ENCODE measurements at regions not wholly inside any gene's neighbourhood (a gene's known extent, or its start where the extent isn't known, plus 50 kb on each side); places are given as distances from the start of the nearest gene placed in this dataset.

DNA sequence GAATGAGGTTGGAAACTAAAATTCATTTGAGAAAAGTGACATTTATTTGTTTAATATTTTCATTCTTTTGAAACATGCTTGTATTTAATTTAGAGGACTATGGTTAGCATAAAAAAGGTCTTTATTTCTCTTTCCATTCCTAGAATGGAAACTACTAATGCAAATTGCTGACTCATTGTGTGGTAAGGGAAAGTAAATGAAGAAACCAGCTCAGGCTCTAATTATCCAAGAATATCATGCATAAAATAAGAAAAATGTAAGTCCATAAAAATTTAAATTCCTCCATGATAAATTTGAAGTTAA is 777.0 kb upstream of the SLITRK1 start:
- H4K20me1 ChIP-seq (ENCODE audit: insufficient read depth, low read depth, low read length), result no peaks in the 10 kb centered on the region
- H3K9me3 ChIP-seq (ENCODE audit: low read length), result no peaks in the 10 kb centered on the region
- H3K27ac ChIP-seq (ENCODE audit: low read length), result no peak overlapping the region
- H3K79me2 ChIP-seq (ENCODE audit: low read length), result no peaks in the 10 kb centered on the region
- H3K4me2 ChIP-seq (ENCODE audit: low read depth, low read length, poor library complexity, severe bottlenecking), result no peak overlapping the region
- H3K36me3 ChIP-seq (ENCODE audit: insufficient read depth, low read length), result no peaks in the 10 kb centered on the region
- H2AFZ ChIP-seq (ENCODE audit: low read length), result no peak overlapping the region
- no peaks in the 10 kb centered on the region for H3K9me2 ChIP-seq (replicated peaks; ENCODE audit: insufficient read depth, low read length)
- H3K4me3 ChIP-seq (ENCODE audit: low read length), result no peak overlapping the region
- no peak overlapping the region for H3K9ac ChIP-seq (ENCODE audit: low read length)
- no peaks in the 10 kb centered on the region for H3K27me3 ChIP-seq (ENCODE audit: low read length)
- no peaks in the 10 kb centered on the region for H3K4me1 ChIP-seq (ENCODE audit: low read length)
- no peak for DNase-seq

DNA sequence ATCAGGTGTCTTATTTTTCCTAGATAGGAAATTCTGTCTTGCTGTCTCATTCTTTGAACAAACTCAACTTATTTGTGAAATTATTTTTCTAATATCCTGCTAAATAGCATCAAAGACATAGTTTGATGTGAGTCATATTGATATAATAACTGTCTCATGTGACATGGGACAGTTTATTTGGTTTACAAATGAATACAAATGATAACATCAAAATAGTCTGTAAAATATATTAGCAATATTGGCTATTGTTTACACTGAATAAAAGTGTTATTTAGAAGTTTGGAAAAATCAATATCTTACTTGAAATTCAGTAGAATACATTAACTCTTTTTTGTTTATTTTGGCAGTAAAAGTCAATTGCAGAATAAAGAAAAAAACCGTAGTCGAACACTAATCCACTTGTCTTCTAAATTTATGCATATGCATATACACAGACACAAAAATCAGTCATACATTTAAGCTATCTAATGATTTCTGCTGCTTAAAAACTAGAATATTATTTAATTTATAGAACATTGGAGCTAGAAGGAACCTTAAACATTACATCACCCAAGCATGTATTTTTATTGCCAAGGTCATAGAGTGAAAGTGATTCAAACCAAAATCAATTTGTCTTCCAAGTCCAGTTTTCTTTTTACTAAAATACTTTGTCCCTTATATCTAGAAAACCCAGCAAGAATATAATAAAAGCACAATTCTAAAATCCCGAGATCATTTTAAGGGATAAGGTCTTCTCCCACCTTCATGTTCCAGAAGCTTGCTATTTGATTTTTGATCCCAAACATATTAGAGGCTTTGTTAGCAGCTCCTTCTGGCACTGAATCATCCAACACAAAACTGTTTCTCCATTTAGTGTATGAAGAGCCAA is 776.5 kb upstream of the SLITRK1 start:
- Histone ChIP-seq H3K36me3 (ENCODE audit: insufficient read depth, low read length) (no peaks in the 10 kb centered on the region), H2AFZ (ENCODE audit: low read length) (no peak overlapping the region), H3K4me2 (ENCODE audit: low read depth, low read length, poor library complexity, severe bottlenecking) (no peak overlapping the region), H3K4me1 (ENCODE audit: low read length) (no peaks in the 10 kb centered on the region), H3K9ac (ENCODE audit: low read length) (no peak overlapping the region), H3K9me2 (replicated peaks; ENCODE audit: insufficient read depth, low read length) (no peaks in the 10 kb centered on the region), H4K20me1 (ENCODE audit: insufficient read depth, low read depth, low read length) (no peaks in the 10 kb centered on the region), H3K4me3 (ENCODE audit: low read length) (no peak overlapping the region), H3K27ac (ENCODE audit: low read length) (no peak overlapping the region), H3K79me2 (ENCODE audit: low read length) (no peaks in the 10 kb centered on the region), H3K27me3 (ENCODE audit: low read length) (no peaks in the 10 kb centered on the region), H3K9me3 (ENCODE audit: low read length) (no peaks in the 10 kb centered on the region)
- DNase-seq, result no peak

GRCh38 chr13:84655677-84656076 is 773.4 kb upstream of the SLITRK1 start:
- no peak overlapping the region for H3K4me3 ChIP-seq (ENCODE audit: low read length)
- H3K79me2 ChIP-seq (ENCODE audit: low read length), result no peaks in the 10 kb centered on the region

DNA sequence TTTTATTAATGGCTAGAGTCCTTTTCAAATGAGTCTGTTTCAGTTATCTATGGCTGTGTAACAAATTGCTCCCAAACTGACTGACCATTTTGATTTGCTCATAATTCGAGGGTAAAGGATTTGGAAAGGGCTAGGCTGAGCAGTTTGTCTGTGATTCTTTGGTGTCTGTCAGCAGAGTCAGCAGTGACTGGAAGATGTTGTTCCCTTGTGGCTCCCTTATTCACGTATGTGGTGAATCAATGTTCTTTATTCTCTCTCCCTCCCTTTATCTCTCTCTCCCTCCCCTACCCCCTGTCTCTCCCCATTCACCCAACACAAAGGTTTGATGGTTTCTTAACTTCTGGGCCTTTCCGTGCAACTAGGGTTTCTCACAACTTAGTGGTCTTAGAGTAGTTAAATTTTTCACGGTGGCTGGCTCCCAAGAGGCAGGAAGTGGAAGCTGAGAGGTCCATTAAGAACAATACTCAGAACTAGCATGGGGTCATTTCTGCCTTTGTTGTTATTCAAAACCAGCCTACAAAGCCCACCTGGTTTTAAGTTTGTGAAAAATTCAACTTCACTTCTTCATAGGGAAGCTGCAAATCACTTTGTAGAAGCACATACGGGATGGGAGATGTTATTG is 772.5 kb upstream of the SLITRK1 start:
- H3K9me3 ChIP-seq (ENCODE audit: low read length), result no peaks in the 10 kb centered on the region
- no peak overlapping the region for H3K4me3 ChIP-seq (ENCODE audit: low read length)
- no peaks in the 10 kb centered on the region for H4K20me1 ChIP-seq (ENCODE audit: insufficient read depth, low read depth, low read length)
- H3K27me3 ChIP-seq (ENCODE audit: low read length), result no peaks in the 10 kb centered on the region
- H2AFZ ChIP-seq (ENCODE audit: low read length), result no peak overlapping the region
- no peaks in the 10 kb centered on the region for H3K36me3 ChIP-seq (ENCODE audit: insufficient read depth, low read length)
- H3K27ac ChIP-seq (ENCODE audit: low read length), result no peak overlapping the region
- H3K79me2 ChIP-seq (ENCODE audit: low read length), result no peaks in the 10 kb centered on the region
- H3K4me1 ChIP-seq (ENCODE audit: low read length), result no peaks in the 10 kb centered on the region
- no peaks in the 10 kb centered on the region for H3K9me2 ChIP-seq (replicated peaks; ENCODE audit: insufficient read depth, low read length)
- H3K4me2 ChIP-seq (ENCODE audit: low read depth, low read length, poor library complexity, severe bottlenecking), result no peak overlapping the region
- H3K9ac ChIP-seq (ENCODE audit: low read length), result no peak overlapping the region
- DNase-seq, result no peak

More at GRCh38 chr13:84655677-84656076, 773.4 kb upstream of the SLITRK1 start:
- Histone ChIP-seq H3K4me2 (ENCODE audit: low read depth, low read length, poor library complexity, severe bottlenecking) (no peak overlapping the region), H4K20me1 (ENCODE audit: insufficient read depth, low read depth, low read length) (no peaks in the 10 kb centered on the region), H3K9ac (ENCODE audit: low read length) (no peak overlapping the region), H3K27me3 (ENCODE audit: low read length) (no peaks in the 10 kb centered on the region), H3K9me3 (ENCODE audit: low read length) (no peaks in the 10 kb centered on the region), H2AFZ (ENCODE audit: low read length) (no peak overlapping the region), H3K4me1 (ENCODE audit: low read length) (no peaks in the 10 kb centered on the region), H3K9me2 (replicated peaks; ENCODE audit: insufficient read depth, low read length) (no peaks in the 10 kb centered on the region), H3K27ac (ENCODE audit: low read length) (no peak overlapping the region), H3K36me3 (ENCODE audit: insufficient read depth, low read length) (no peaks in the 10 kb centered on the region)
- DNase-seq, result no peak

DNA sequence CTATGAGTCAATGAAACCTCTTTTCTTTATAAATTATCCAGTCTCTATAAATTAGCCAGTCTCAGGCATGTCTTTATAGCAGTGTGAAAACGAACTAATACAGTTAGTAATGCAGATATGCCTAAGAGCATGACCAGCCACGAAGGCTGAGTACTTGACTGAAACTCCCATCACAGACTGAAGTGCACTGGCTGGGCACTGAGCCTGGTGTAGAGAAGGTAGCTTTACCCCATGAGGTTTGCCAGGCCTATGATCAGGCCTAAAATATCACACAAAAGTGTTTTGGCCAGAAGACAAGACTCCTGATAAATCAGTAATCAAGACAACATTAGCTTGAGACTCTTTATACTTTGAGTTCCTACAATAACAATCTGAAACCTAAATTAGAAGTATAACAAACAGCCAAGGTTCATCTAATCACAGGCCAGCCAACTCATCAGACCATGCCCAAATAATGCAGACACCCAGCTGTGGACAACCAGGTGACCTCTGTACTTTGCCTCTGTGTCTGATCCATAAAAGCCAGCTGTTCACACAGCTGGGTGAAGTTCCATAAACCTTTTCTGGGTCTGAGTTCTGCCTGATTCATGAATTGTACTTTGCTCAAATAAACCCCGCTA is 771.8 kb upstream of the SLITRK1 start:
- Histone ChIP-seq H3K27ac (ENCODE audit: low read length) (no peak overlapping the region), H3K4me3 (ENCODE audit: low read length) (no peak overlapping the region), H3K4me1 (ENCODE audit: low read length) (no peaks in the 10 kb centered on the region), H3K9me2 (replicated peaks; ENCODE audit: insufficient read depth, low read length) (no peaks in the 10 kb centered on the region), H2AFZ (ENCODE audit: low read length) (no peak overlapping the region), H3K79me2 (ENCODE audit: low read length) (no peaks in the 10 kb centered on the region), H3K9ac (ENCODE audit: low read length) (no peak overlapping the region), H3K4me2 (ENCODE audit: low read depth, low read length, poor library complexity, severe bottlenecking) (no peak overlapping the region), H3K36me3 (ENCODE audit: insufficient read depth, low read length) (no peaks in the 10 kb centered on the region), H3K27me3 (ENCODE audit: low read length) (no peaks in the 10 kb centered on the region), H4K20me1 (ENCODE audit: insufficient read depth, low read depth, low read length) (no peaks in the 10 kb centered on the region), H3K9me3 (ENCODE audit: low read length) (no peaks in the 10 kb centered on the region)
- DNase-seq, result no peak

DNA sequence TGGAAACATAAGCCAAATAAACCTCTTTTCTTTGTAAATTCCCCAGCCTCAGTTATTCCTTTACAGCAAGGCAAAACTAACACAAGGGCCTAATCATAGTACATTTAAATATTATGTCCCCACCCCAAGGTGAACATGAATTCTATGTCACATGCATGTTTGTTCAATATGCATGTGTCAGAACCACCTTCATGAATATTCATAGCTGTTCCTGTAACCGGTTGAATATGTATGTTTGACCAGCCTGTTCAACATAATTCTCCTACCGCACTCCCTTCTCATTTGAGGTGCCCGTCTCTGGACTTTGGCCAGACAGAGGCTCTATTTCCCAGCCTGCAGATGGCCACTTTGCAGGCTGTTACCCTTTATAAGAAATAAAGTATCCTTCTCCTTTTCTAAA is 769.4 kb upstream of the SLITRK1 start:
- Histone ChIP-seq H2AFZ (ENCODE audit: low read length) (no peak overlapping the region), H3K4me3 (ENCODE audit: low read length) (no peak overlapping the region), H4K20me1 (ENCODE audit: insufficient read depth, low read depth, low read length) (no peaks in the 10 kb centered on the region), H3K79me2 (ENCODE audit: low read length) (no peaks in the 10 kb centered on the region), H3K9me2 (replicated peaks; ENCODE audit: insufficient read depth, low read length) (no peaks in the 10 kb centered on the region), H3K9ac (ENCODE audit: low read length) (no peak overlapping the region), H3K4me2 (ENCODE audit: low read depth, low read length, poor library complexity, severe bottlenecking) (no peak overlapping the region), H3K27ac (ENCODE audit: low read length) (no peak overlapping the region), H3K36me3 (ENCODE audit: insufficient read depth, low read length) (no peaks in the 10 kb centered on the region), H3K9me3 (ENCODE audit: low read length) (no peaks in the 10 kb centered on the region), H3K27me3 (ENCODE audit: low read length) (no peaks in the 10 kb centered on the region), H3K4me1 (ENCODE audit: low read length) (no peaks in the 10 kb centered on the region)
- no peak for DNase-seq

- H3K9ac ChIP-seq (ENCODE audit: low read length), result no peak overlapping the region
- no peaks in the 10 kb centered on the region for H3K79me2 ChIP-seq (ENCODE audit: low read length)
- DNase-seq, result no peak
- H3K4me3 ChIP-seq (ENCODE audit: low read length), result no peak overlapping the region
- H4K20me1 ChIP-seq (ENCODE audit: insufficient read depth, low read depth, low read length), result no peaks in the 10 kb centered on the region
- no peak overlapping the region for H2AFZ ChIP-seq (ENCODE audit: low read length)
- no peak overlapping the region for H3K27ac ChIP-seq (ENCODE audit: low read length)
- no peaks in the 10 kb centered on the region for H3K27me3 ChIP-seq (ENCODE audit: low read length)
- H3K9me2 ChIP-seq (replicated peaks; ENCODE audit: insufficient read depth, low read length), result no peaks in the 10 kb centered on the region
- H3K4me2 ChIP-seq (ENCODE audit: low read depth, low read length, poor library complexity, severe bottlenecking), result no peak overlapping the region
- H3K4me1 ChIP-seq (ENCODE audit: low read length), result no peaks in the 10 kb centered on the region
- H3K9me3 ChIP-seq (ENCODE audit: low read length), result no peaks in the 10 kb centered on the region
- H3K36me3 ChIP-seq (ENCODE audit: insufficient read depth, low read length), result no peaks in the 10 kb centered on the region
Observed at GRCh38 chr13:84651288-84651687, 769.0 kb upstream of the SLITRK1 start.

DNA sequence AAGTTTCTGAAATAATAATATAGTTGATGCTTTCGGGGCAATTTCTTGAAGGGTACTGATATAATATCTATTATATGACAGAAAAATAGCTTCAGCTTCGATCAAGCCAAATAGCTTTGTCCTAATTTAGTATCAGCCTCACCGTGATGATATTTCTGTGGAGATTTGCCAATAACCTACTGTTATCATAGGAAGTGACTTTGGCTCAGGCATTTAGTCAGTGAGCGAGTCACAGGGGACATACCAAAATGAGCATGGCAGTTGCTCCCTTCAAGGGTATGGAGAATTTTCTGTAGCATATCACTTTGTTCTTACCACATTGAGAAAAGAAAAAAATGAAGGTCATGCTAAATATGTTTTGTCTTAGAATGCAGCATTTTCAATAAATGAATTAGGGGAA is 767.6 kb upstream of the SLITRK1 start:
- Histone ChIP-seq H3K27ac (ENCODE audit: low read length) (no peak overlapping the region), H3K9ac (ENCODE audit: low read length) (no peak overlapping the region)

More for the DNA sequence above, 767.6 kb upstream of the SLITRK1 start:
- Histone ChIP-seq H3K4me2 (ENCODE audit: low read depth, low read length, poor library complexity, severe bottlenecking) (no peak overlapping the region), H3K79me2 (ENCODE audit: low read length) (no peaks in the 10 kb centered on the region), H4K20me1 (ENCODE audit: insufficient read depth, low read depth, low read length) (no peaks in the 10 kb centered on the region), H3K4me1 (ENCODE audit: low read length) (no peaks in the 10 kb centered on the region), H3K36me3 (ENCODE audit: insufficient read depth, low read length) (no peaks in the 10 kb centered on the region), H3K9me2 (replicated peaks; ENCODE audit: insufficient read depth, low read length) (no peaks in the 10 kb centered on the region), H3K9me3 (ENCODE audit: low read length) (no peaks in the 10 kb centered on the region), H2AFZ (ENCODE audit: low read length) (no peak overlapping the region), H3K4me3 (ENCODE audit: low read length) (no peak overlapping the region), H3K27me3 (ENCODE audit: low read length) (no peaks in the 10 kb centered on the region)
- no peak for DNase-seq
